ENCODE measurements at regions not wholly inside any gene's neighbourhood (a gene's known extent, or its start where the extent isn't known, plus 50 kb on each side); places are given as distances from the start of the nearest gene placed in this dataset.

- no peak for DNase-seq
These were observed 173.3 kb upstream of the MYCN start for GRCh38 chr2:15766911-15767597.

GRCh38 chr2:15767679-15768078, 172.7 kb upstream of the MYCN start:
- no peak for DNase-seq

- no peak for DNase-seq
These were observed 172.2 kb upstream of the MYCN start for GRCh38 chr2:15768142-15768541.

- no peak for DNase-seq
These were observed 171.7 kb upstream of the MYCN start for GRCh38 chr2:15768615-15769014.

GRCh38 chr2:15769235-15769634, 171.1 kb upstream of the MYCN start:
- no peak for DNase-seq

GRCh38 chr2:15769676-15770547, 170.4 kb upstream of the MYCN start:
- DNase-seq: no peak

GRCh38 chr2:15770606-15771005, 169.7 kb upstream of the MYCN start:
- no peak for DNase-seq

- no peak for DNase-seq
These were observed 169.2 kb upstream of the MYCN start for GRCh38 chr2:15771124-15771523.

- DNase-seq: no peak
These were observed 168.2 kb upstream of the MYCN start for GRCh38 chr2:15772086-15772595.

- DNase-seq: no peak
These were observed 167.7 kb upstream of the MYCN start for GRCh38 chr2:15772681-15773080.

GRCh38 chr2:15773204-15773603, 167.1 kb upstream of the MYCN start:
- DNase-seq: no peak

- DNase-seq: no peak
These were observed 166.5 kb upstream of the MYCN start for GRCh38 chr2:15773846-15774245.

GRCh38 chr2:15775753-15776628, 164.4 kb upstream of the MYCN start:
- no peak for DNase-seq

GRCh38 chr2:15776629-15776919, 163.8 kb upstream of the MYCN start:
- DNase-seq: no peak

GRCh38 chr2:15776992-15777702, 163.2 kb upstream of the MYCN start:
- no peak for DNase-seq

GRCh38 chr2:15777795-15778371, 162.5 kb upstream of the MYCN start:
- DNase-seq: no peak

GRCh38 chr2:15778529-15779219, 161.7 kb upstream of the MYCN start:
- no peak for DNase-seq

- no peak for DNase-seq
These were observed 160.8 kb upstream of the MYCN start for GRCh38 chr2:15779381-15780041.

- DNase-seq: no peak
These were observed 160.1 kb upstream of the MYCN start for GRCh38 chr2:15780234-15780633.

- no peak for DNase-seq
These were observed 159.3 kb upstream of the MYCN start for GRCh38 chr2:15780912-15781574.
